Posterior cingulate gyrus (tissue), 11 donors: ENCODE measurements at regions not wholly inside any gene's neighbourhood (a gene's known extent, or its start where the extent isn't known, plus 50 kb on each side); places are given as distances from the start of the nearest gene placed in this dataset.

Experiments used
- DNase-seq, 10 donors: peaks; one replicate each; pipeline versions ENCODE4 v3.0.0 to v3.0.0-alpha.2; 2020 to 2021; ENCODE audit warnings: mixed read lengths in 3 of 10
- intact Hi-C: fragments of 100-400 bp; cut with DNase I; formaldehyde crosslinking; loops from one replicate; pipeline ENCODE4 v1.15.1; 2023

DNA sequence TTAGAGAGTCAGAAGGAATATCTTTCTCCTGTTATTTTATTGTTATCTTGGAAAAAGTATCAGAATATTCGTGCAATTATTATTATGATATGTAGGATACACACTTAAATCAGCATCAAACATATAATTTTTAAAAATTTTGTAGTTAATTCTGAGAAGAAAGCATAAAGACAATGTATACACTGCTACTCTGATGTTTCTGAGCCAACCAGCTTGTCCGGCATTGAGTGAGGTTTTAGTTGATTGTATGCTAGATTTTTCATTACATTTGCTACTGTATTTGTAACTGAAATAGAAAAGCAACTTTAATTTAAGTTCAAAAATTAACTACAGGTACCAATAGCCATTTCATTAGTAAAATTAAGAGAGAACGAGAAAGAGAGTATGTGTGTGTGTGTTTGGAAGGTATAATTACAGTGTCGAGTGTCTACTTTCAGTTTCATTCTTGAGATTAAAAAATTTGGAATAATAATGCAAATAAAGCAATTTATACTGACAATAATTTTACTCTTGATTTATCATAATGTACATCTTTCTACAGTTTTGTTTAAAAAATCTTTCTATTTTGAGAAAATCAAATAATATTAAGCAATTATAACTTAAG is 160.4 kb upstream of the CDH12 start:
- no peak for DNase-seq
- intact Hi-C loops = no loop called here

DNA sequence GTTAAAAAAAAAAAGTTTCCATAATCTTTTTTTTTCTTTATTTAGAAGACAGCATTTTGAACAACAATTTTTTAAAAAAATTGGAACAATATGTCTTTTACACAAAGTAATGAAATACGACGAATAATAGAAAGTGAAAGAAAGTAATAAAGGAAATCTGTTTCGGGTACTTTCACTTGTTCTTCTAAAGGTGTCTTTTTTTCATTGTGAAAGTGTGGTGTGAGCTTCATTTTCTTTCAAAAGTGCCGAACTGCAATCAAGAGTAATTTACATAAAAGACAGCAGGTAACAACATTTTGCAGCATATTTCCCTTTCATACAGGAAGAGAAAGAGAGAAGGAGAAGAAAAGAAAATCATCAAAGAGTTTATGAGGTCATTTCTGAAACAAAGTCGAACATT is 159.7 kb upstream of the CDH12 start:
- no peak for DNase-seq
- intact Hi-C loops = no loop called here

GRCh38 chr5:23007762-23008161 is 154.6 kb upstream of the CDH12 start:
- intact Hi-C loops = no loop called here
- DNase-seq = no peak

DNA sequence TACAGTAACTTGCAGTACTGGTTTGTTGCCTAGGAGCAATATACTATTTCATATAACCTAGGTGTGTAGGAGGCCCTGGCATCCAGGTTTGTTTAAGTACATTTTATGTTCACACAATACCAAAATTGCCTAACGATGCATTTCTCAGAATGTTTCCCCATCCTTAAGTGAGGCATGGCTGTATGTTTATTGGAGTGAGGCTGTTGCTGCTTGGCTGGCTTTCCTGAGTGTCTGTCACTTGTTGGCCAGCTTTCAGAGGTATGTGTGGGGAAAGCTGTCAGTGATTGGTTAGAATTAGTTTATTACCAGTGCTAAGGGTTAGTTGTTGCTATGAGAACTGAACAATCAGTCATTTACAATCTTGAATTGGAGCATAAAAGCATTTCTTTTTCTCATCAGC is 154.1 kb upstream of the CDH12 start:
- intact Hi-C loops = no loop called here
- DNase-seq = no peak

DNA sequence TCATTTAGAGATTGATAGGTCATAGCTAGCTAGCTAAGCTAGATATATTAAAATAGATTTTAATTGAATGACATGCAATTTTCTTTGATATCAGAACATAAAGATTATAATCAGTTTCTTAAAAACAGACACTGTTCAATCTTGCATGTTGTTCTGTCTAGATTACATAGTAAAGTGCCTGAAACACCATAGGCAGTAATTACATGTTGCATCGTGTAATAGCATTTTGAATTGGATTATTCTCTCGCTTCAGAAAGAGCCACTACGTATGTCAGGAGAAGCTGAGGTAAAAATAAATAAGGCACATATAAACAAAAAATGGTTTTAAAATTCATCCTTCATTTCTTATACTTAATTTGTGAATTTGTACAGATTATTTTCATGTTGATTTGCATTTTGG is 148.0 kb upstream of the CDH12 start:
- intact Hi-C loops = no loop called here
- no peak for DNase-seq

DNA sequence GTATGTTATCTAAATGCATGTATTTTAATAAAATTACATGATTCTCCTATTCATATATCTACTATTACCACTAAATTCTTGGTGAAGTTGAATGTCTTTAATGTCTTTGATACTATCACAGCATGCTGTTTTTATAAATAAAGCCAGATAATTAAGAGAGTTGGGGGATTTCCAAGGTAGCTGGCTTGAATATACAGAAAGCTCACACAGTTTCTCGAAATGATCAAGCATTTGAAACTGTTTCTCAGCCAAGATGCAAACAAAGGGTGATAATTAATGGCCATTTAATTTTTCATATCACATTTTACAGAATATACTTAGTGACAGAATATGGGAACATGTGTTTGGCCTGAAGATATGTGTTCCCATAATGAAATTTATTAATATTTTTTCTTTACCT is 145.6 kb upstream of the CDH12 start:
- intact Hi-C loops = no loop called here
- DNase-seq = no peak

- intact Hi-C loops = no loop called here
- no peak for DNase-seq
Observed at GRCh38 chr5:22998362-22998761, 145.2 kb upstream of the CDH12 start.

- no peak for DNase-seq
- intact Hi-C loops = no loop called here
Observed at GRCh38 chr5:22988937-22989336, 135.8 kb upstream of the CDH12 start.

- intact Hi-C loops = no loop called here
Observed at GRCh38 chr5:22986281-22986680, 133.1 kb upstream of the CDH12 start.

GRCh38 chr5:22985446-22985845 is 132.3 kb upstream of the CDH12 start:
- no peak for DNase-seq
- intact Hi-C loops = no loop called here

More at GRCh38 chr5:22986281-22986680, 133.1 kb upstream of the CDH12 start:
- no peak for DNase-seq

GRCh38 chr5:22970956-22971618 is 117.9 kb upstream of the CDH12 start:
- intact Hi-C loops = no loop called here
- DNase-seq = peak in 1 of 10 donors; percentile 31

- intact Hi-C loops = no loop called here
- no peak for DNase-seq
Observed at GRCh38 chr5:22970491-22970890, 117.3 kb upstream of the CDH12 start.

DNA sequence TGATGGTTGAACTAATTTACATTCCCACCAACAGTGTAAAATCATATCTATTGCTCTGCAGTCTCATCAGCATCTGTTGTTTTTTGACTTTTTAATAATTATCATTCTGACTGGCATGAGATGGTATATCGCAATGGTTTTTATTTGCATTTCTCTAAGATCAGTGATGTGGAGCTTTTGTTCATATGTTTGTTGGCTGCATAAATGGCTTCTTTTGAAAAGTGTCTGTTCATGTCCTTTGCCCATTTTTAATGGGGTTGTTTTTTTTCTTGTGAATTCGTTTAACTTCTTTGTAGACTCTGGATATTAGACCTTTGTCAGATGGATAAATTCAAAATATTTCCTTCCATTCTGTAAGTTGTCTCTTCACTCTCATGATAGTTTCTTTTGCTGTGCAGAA is 115.2 kb upstream of the CDH12 start:
- intact Hi-C loops = no loop called here
- no peak for DNase-seq

- DNase-seq = no peak
- intact Hi-C loops = no loop called here
Observed at GRCh38 chr5:22965960-22966359, 112.8 kb upstream of the CDH12 start.

DNA sequence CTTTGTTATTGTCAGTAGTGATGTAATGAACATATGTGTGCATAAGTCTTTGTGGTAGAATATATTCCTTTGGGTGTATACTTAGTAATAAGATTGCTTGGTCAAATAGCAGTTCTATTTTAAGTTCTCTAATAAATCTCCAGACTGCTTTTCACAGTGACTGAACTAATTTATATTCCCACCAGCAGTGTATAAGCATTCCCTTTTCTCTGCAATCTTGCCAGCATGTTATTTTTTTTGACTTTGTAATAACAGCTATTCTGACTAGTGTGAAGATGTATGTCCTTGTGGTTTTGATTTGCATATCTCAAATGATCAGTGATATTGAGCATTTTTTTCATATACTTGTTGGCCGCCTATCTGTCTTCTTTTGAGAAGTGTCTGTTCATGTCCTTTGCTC is 111.5 kb upstream of the CDH12 start:
- intact Hi-C loops = no loop called here
- DNase-seq = no peak

DNA sequence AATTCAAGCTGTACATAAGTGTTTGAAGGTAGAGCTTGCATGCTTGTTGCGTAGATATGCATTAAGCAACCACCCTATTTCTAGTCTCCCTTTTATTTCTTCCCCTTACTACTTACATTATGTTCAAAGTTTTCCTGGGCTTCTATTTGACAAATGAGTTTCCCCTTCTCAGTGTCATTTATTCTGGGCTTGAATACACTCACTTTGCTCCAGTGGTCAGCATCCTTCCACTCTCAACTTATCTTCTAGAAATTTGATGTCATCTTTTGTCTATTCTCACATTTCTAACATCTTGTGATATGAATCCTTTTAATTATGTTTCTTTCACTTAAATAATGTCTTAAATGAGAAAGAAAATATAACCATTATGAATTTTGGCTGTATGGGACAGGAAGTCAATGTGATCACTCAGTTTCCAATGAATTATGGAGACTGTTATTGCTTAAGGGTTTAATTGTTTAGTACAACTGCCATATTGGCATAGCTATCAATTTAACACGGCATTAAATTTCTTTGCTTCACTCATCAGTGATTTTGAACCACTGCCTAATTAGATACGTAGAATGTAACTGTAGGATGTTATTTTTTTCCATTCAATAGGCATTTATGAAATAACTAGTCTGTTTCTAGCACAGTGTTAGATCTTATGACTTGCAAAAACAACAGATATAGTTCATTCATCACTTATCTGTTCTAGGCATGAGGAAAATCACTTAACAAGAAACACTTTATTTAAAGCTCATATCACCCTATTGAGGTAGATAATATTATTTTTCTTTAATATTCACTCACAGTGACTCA is 105.5 kb upstream of the CDH12 start:
- DNase-seq = no peak
- intact Hi-C loops = no loop called here

DNA sequence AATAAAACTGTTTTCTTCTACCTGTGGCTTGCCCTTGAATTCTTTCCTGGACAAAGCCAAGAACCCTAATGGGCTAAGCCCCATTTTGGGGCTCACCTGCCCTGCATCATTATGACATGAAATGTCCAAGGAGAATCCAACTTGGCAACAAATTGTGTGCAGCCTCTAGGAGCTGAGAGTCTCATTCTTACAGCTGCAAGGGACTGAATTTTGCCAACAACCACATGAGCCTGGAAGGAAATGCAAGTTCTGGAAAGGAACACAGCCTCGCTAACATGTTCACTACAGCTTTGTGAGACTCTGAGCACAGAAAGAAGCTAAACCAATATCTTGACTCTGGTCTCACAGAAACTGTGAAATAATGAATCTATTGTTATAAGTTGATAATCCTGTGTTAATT is 94.8 kb upstream of the CDH12 start:
- intact Hi-C loops = no loop called here
- DNase-seq = no peak

- intact Hi-C loops = no loop called here
- no peak for DNase-seq
Observed at GRCh38 chr5:22938362-22938761, 85.2 kb upstream of the CDH12 start.

- DNase-seq = no peak
- intact Hi-C loops = no loop called here
Observed at GRCh38 chr5:22928821-22929482, 75.8 kb upstream of the CDH12 start.

DNA sequence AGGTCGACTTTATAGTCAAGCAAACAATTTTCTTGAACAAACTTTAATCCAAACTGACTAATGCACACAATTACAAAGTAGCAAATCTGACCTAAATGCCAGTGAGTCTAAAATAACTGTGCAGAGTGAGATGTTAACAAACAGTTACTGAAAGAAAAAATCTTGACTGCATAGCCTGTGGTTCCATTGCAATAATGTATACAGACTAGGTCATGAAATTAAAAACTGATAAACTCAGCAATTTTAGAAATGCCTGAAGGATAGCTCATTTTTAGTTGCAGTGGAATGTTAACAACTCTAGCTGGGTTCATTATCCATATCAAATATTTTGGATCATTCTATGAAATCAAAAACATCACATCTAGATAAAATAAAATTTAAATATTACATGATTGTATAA is 73.4 kb upstream of the CDH12 start:
- intact Hi-C loops = no loop called here
- DNase-seq = no peak

GRCh38 chr5:22918511-22918910 is 65.4 kb upstream of the CDH12 start:
- intact Hi-C loops = no loop called here

More at GRCh38 chr5:22918511-22918910, 65.4 kb upstream of the CDH12 start:
- no peak for DNase-seq
